ENCODE measurements at regions not wholly inside any gene's neighbourhood (a gene's known extent, or its start where the extent isn't known, plus 50 kb on each side); places are given as distances from the start of the nearest gene placed in this dataset.

DNA sequence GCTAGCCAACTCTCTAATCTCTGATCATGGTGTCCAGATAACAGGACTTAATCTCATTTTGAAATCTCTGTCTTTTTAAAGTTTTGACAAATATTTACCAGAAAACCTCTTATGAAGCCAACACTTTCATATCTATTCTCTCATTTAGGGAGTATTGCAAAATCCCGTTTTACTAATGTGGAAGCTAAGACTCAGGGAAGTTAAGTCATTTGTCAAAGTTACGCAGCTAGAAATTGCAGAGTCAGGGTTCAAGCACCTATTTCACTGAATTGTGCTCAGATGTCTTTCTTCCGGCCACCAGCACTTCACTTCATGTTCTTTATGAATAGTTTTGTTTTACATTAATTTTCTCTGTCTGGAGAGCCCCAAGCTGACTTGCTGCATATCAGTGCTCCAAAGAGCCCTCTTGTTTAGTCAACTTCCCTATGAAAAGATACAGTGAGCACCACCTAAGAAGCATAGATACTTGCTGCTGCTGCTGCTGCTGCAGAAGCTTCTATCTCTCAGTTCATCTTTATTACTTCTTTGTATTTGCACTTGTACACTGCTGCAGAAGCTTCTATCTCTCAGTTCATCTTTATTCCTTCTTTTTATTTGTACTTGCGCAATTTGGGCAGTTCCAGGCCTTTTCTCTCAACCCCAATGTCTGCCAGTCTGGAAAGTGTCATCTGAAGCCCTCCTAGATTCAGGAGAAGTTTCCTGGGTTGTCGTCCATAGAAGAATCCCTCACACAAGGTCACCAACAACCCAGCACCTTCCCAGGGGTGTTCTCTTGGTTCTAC lies 329.7 kb downstream of the MAFB start:
- no peak for DNase-seq

DNA sequence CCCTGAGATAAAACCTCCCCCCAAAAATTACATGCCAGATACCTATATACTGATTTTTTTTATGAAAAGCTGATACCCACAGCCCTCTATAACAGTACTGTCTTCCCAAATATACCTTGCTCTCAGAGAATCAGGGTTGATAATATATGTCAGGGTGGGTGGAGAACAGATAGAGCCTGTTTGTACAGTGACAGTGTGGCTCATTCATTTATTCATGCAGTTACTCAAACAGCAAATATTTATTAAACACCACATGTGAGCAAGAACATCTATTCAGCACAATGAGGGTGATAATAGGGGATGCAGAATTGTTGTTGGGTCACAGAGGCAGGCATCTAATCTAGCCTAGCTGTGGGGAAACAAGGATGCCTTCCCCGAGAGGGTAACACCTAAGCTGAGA lies 334.2 kb downstream of the MAFB start:
- no peak for DNase-seq

DNA sequence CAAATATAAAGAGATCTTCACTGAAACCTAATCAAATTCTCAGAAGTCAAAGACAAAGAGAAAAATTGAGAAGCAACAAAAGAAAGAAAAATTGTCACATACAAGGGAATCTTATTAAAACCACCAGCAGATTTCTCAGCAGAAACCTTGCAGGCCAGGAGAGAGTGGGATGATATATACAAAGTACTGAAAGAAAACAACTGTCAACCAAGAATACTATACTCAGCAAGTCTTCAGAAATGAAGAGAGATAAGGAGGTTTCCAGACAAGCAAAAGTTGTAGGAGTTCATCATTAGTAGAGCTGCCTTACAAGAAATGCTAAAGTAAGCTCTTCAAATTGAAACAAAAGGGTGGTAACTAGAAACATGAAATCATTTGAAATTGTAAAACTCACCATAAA lies 345.6 kb downstream of the MAFB start:
- no peak for DNase-seq

DNA sequence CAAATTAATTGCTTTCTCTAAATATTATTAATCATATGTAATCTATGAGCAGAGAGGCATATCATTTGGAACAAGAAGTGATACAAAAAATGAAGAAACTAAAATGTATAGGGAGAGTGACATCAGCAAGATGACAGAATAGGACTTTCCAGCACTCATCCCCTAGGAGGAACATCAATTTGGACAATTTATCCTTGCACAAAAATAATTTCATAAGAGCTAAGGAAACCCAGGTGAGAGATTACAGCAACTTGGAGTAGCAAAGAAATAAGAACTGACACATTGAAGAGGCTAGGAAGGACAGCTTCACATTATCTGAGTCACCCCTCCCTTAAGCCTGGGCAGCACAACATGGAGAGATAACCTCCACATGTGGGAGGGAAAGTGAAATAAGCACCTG lies 347.5 kb downstream of the MAFB start:
- DNase-seq: no peak

DNA sequence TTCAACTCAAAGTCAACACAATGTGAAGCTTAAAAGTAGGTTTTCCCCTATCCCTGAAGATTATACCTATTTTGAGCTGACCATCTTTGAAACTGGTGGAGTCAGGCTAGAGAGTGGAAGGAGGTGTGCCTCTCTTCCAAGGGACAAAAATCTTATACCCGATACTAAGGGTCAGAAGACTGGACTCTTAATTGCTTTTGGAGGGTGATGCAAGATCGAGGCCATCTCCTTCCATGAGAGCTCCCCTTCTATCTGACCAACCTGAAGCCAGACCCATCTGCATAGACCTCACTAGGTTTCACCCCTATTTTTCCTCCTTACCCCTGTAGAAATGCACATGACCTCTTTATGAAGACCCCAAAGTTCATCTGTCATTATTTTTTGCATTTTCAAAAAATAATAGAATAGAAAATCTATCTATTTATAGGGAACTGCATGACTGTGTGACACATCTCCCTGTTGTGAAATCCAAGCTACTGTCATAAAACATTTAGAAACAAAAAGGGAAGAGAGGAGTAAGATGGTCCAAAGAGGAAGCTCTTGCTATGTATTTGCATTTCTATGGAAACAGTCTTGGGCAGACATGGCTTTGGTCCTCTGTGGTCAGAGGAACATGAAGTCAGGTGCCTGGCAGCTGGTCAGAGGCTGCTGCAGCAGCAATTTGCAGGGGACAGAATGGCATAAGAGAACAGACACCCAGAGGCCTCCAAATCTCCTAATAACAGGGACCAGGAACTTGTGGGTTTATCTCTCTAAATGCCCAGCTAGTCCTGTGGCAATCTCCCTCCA lies 349.2 kb downstream of the MAFB start:
- DNase-seq: no peak

DNA sequence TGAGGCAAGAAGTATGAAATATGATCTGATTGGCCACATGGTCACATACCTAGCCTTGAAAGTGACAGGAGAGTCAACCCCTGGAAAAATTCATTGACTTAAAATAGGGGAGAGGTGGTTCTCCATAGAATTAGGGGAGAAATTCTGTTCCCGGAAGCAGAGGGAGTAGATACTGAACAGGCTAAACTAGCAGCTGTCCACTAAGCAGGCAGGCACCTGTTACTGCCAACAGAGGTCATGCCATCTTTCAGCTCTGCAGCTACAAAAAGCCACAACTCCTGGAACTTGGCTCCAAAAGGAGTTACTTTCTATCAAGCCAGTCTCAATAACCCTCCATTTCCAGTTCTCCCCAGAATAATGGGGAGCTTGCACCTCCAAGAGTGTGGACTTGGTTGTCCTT lies 352.5 kb downstream of the MAFB start:
- DNase-seq: no peak

DNA sequence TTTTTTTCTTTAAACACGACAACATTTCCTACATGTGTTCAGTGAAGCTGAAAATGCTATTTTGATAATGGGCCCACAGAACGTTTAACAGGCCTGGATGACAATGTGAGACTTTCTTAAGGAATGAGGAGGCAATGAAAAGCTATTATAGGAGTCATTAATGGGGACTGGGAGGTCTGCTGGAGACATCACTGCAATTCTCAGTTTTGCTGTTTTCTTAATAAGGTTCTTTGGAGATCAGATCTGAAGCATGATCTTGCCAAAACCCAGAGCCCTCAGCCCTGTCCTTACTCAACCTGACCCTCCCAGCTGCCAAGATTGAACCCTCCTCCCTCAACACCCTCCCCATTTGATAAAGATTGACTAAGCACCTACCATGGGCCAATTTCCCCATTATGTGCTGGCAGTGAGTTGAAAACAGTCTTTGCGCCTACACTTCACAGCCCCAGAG lies 353.1 kb downstream of the MAFB start:
- no peak for DNase-seq

DNA sequence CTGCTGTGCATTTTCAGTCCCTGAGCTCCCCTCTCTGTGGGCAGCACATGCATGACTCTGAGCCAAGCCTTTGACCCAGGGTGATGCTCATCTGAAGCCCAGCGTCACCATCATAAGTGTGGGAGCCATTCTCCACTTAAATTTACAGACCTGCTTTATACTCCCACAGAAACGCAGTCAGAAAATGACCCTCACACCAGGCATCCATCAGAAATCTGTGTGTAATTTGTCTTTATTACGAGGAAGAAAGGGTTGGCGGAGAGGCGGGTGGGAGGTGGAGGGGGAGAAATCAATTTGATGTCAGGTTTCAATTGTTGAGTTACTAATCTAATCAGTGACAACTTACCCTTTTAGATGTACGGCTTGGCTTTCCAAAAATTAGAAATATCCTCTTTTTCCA lies 353.6 kb downstream of the MAFB start:
- no peak for DNase-seq

DNA sequence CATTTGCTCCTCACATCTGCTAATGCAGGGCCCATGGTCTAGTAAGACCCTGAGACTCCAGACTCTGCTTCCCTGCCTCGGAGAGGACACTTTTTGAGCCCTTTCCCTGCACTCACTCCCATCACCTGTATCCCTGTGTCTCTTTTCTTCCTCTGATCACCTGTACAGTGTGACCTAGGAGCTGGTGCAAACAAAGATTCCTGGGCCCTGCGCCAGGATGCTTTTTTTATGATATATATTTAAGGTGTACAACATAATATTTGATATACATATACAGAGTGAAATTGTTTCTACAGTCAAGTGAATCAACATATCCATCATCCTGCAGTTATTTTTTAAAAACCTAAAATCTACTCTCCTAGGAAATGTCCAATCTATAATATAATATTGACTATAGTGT lies 355.4 kb downstream of the MAFB start:
- no peak for DNase-seq

DNA sequence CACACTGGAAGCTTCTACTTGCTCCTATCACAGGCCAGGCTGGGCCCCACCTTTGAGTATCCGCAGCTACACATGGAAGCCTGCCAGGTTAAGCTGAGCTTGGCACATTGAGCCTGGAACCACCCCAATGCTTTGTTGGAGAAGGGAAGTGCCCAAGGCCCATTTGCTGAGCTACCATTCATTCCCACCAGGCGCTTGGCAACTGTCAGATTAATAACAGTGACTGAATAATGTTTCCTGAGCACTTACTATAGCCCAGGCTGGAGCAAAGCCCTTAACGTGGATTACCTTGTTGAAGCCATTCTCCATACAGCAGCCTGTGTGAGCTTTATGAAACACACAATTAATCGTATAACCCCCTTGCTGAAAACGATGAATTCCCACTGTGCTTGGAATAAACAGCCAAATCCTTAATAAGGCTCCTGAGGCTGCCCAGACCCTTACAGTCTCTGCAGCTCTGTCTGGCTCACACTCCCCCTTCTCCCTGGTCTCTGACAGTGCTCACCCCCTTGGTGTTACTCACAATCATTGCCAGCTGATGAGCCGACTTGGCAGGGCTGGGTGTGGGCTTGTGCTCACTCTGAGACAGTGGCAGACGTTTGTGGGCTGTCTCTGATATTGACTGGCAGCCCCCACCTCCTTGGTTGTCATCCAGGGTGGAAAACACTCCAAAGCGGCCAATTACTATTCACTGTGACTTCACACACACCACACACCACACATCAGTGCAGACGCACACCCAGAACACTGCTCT lies 357.1 kb downstream of the MAFB start:
- no peak for DNase-seq

DNA sequence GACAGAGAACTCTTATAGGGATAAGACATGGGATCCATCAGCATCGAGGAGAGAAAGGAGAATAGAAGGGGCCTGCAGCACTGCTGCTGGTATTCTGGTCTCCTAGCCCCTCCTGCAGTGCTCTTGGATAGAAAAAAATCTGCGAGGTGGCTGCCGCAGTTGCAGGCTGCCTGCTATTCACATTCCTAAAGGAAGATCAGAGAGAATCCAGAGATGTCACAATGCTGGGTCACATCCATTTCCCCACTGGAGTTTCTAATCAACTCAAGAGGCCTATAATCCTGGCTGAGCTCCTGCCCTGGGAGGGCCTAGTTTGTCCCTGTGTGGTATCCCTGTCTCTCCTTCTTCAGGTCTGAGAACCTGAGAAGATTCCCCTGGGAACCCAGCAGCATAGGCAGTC lies 357.8 kb downstream of the MAFB start:
- DNase-seq: no peak

DNA sequence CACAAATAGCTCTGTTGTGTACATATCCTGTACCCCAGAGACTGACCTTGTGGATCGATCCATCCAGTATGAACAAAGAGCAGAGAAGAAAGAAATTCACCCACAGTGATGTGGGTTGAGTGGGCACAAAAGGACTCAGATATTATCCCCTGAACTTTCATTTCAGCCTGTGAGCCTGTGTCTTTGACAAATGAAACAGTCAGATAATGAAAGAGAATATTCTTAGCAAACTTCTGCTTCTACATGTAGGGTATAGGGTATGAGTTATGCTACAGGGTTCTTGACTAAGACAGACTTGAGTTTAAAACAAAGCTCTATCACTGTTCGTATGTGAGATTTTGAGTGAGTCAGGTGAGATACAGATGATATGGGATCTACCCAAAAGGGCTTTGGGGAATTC lies 359.7 kb downstream of the MAFB start:
- no peak for DNase-seq

DNA sequence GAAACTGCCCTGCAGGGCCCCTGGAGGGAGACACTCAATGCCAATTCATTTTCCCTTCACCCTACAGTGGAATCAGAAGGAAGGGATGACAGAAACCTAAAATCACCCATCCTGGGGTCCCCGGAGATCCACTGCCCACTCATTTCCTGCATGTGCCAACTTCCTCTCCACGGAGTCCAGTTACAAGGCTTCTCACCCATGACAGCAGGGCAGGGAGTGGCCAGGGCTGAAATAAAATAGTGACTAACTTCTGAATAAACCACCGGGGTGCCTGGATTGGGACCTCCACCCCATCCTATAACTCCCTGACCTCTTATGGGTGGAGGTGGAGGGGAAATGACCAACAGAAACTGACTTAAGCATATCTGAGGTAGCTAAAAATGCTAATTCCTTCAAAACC lies 362.3 kb downstream of the MAFB start:
- DNase-seq: no peak

DNA sequence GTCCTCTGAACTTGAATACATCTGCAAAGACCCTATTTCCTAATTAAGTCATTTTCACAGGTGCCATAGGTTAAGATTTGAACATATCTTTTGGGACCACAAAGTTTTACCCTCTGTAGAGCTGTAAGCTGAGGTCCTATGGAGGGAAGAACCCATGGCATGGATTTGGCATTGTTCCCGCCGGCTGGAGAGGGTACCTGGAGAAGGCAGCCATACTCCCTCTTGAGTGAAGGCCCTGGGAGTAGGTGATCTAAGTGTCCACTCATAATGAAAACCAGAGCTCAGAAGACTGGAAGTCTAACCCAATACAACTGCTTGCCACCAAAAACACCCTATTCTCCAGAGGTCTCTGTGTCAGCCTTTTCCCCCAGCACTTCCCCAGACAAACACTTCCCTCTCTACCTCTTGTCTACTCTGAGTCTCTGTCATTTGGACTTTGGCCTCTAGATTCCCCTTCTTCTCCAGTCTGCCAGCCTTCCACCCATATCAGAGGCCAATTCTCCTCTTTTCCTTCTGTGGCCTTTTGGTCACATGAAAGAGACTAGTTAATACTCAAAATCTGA lies 363.9 kb downstream of the MAFB start:
- no peak for DNase-seq

DNA sequence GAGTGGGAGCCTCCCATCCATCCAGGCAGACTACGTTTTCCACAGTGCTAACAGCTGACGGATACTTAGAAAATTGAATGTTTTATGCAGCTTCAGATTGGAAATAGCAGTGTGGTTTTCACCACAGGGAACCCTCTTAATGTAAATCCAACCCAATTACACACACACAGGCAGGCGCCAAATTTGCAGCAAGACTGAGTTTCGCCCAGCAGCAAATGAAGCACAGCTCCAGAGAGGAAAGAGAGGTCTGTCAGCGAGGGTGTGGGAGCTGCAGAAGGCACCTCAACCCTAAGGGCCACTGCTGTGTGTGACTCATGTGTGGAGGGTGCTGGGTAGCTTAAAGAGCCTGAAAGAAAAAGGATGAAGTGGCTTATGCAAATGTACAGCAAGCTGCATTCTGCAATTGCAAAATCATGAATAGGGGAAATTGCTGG lies 365.7 kb downstream of the MAFB start:
- no peak for DNase-seq

DNA sequence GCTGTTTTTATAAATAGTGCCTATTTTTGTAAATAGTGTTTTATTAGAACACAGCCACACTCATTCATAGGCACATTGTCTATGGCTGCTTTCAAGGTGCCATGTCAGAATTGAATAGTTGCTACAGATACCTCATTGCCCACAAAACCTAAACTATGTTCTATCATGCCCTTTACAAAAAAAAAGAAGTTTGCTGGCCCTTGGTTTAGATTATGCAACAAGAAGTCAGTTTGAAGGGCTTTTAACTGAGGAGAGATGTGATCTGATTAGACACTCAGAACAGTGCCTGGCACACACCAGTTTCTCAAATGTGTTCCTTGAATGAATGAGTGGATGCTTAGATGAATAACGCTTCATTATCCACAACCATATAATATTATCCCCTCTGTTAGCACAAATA lies 366.1 kb downstream of the MAFB start:
- DNase-seq: no peak

DNA sequence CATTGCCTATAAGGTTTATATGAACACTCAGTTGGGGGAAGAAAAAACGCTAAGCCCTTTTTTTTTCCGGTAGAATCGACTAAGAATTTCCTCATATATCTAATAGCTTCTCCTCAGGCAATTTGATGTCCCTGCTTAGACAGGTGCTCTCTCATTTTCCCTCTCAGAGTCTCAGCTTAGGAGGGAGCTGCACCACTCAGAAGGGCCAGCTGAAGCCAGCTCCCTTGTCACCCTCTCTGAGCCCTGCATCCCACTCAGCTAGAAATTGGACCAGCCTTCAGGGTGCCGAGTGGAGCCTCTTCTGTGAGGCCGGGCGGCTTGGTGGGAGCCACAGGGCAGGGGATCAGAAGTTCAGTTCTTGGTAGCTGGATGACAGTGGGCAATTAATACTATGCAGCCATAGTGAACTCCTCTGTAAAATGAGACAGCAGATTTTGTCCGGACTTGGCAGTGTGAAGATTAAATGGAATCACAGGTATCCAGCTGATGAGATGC lies 368.5 kb downstream of the MAFB start:
- no peak for DNase-seq

DNA sequence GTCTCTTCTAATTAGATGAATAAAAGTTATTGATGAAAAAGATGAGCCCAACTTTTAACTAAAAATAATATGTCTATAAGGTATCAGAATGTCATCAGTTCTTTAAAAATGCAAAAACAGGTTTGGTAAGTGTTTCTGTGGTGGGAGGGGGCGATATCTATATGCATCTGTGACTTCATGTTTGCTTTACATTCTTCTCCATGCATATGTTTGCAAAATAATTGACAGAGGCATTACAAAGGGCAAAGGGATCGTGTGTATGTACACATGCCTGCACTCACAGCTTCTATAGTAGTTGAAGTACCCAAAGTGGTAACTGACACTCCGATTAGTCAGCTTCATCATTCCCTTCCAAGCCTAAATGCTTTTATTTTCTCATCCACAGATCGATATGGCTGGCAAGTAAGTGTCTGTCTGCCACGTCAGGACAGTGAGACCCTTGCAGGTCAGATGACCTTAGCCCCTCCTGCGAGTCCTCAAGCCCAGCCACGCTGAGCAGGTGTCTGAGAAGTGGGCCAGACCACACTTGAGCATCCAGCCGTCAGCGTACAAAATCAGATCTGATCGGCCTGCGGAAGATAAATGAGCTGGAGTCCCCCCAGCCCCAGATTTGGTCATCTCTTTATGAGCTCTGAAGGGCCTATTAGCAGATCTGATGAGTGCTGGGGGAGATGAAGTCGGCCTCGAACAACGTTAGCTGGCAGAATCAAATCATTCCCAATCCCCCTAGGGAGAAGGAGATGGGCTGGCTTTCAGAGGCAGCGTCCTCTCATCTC lies 369.1 kb downstream of the MAFB start:
- no peak for DNase-seq

DNA sequence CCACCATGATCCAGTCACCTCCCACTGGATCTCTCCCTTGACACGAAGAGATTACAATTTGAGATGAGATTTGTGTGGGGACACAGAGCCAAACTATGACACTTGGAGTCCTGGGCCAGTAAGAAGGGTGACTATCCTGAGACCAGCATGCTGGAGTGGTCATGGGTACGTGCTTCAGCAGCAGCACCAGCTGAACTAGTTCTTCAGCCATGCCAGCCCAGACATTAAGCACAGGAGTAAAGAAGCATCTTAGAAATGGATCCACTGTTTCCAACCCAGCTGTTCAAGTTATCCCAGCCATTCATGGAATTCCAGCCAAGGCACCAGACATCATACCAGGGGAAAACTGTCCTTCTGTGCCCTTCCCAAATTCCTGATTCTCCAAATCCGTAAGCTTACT lies 370.0 kb downstream of the MAFB start:
- no peak for DNase-seq

DNA sequence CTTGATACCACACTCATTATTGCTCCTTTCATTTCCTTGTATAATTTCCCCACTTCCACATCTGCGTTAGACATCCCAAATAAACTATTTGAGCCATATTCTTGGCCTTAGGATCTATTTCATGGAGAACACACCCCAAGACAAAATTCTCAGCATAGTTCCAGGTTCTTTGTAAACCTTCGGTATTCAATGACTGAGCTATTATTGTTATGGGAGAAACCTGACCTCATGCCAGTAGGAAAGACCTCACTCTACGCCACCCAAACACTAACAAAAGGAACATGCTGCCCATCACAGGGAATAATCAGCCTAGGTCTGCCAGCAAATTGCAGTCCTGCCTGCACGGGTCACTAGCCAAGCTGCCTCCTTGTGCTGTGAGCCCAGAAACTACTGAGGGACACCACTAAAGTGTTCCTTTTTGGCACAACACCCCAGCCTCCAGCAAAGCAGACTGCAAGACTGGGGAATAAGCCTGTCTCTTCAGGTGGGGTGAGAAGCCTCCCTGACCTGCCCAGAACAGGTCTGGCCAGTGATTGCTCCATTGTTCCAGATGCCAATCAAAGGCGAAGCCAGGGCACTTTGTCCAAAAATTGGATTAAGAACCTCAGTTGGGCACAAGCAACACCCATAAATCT lies 371.8 kb downstream of the MAFB start:
- no peak for DNase-seq

DNA sequence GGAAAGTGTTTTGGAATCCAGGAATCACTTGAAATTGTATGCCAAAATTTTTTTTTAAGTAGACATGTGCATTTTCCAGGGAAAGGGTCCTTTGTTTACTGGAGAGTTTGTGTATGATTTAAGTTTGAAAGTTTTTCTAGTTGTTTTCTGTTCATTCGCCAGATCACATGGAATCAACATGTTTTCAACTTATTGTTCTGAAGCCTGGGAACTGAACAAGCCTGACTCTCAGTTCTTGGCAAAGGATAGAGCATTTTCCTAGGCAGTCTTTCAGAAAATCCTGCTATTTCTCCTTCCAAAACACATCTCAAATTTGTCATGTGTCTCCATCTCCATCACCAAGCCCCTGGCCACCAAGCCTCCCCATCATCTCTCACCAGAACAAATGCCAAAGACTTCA lies 374.8 kb downstream of the MAFB start:
- no peak for DNase-seq

DNA sequence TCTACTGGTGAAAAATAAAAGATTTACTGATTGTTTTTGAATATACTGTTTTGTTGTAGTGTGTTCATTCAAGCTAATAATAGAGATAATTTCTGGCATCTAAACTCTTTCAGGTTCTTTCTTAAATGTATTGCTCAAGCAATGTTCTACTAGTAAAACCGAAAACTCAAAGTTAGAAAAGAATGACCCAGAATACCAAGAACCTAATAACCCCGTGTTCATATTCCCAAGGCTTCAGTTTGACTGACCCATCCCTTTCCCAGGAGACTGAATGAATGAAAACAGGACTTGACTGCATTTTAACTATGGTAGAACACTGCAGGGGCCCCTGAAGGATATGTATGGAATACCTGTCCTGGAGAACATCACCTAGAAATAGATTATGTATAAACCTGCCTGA lies 375.3 kb downstream of the MAFB start:
- DNase-seq: no peak

Data from kidney glomerular epithelial cell (primary cell).